HG02852 (cell line): ENCODE measurements at regions not wholly inside any gene's neighbourhood (a gene's known extent, or its start where the extent isn't known, plus 50 kb on each side); places are given as distances from the start of the nearest gene placed in this dataset.

ENCODE experiments used
- ATAC-seq: cut with Tn5 transposase; IDR thresholded peaks from one replicate; pipeline ENCODE4 v1.9.1; 2021; ENCODE audit warnings: mild to moderate bottlenecking, moderate library complexity; ENCODE audit not compliant: unreplicated experiment

DNA sequence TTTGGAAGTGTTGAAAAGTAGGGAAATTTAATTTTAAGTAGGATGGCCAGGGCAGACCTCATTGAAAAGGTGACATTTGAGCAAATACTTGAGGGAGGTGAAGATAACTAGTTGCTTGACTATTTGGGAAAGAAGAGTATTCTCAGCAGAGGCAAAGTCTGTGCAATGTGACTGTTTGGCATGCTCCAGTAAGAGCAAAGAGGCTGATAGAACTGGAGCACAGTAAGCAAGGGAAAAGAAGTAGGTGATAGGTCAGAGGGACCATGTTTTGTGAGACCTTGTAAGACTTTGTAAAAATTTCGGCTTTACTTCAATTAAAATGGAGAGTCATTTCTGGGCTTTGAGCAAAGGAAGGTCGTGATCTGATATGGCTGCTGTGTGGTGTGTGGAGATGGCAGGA lies 335.8 kb downstream of the ZIC1 start:
- no peak for ATAC-seq

DNA sequence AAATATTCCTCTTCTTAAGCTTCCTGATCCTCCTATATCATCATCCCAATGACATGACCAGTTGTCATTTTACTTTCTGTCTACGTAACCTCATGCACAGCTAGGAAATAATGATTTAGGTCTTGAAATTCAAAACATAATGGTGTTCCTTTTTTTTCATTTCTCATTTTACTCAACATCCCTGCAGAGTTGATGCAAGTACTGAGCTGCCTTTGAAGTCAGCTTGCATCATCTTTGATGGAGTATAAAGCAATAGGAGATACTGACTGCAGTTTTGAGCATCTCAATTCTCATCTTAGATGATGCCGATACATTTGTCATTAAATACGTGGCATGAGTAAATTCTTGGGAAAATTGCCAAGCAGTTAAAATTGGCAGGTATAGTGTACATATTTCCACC lies 346.1 kb downstream of the ZIC1 start:
- ATAC-seq = no peak

DNA sequence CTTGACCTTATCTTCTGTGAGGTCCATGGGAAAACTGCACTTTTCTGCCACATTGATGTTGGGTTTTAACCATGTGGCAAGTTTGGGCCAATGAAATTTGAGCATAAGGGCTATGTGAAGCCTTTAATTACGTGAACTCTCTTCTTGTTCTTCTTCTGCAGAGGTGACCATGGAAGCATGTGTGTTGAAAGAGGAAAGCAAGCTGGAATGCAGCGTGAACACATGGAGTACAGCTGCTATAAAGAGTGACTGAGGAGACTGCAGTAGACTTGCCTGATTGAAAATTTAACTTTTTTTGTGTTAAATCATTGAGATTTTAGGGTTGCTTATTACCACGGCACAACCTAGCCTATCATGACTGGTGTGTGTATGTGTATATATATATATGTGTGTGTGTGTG lies 347.3 kb downstream of the ZIC1 start:
- no peak for ATAC-seq

DNA sequence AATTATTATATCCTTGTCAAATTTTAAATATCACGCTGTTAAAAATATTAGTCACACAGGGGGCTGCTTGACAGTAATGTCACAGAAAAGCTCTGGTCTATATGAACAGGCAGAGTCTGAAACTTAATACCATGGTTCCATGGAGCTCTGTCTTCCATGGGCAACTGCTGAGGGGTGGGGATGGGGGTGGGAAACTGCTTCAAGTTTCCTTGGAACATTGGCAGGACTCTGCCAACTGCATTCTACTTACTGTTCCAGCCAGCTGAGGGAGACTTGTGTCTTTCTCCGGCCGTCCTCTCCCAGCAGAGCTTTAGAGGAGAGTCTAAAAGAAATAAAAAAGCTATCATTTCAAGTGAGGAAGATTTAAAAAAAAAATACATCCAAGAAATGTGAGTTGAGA lies 348.7 kb downstream of the ZIC1 start:
- ATAC-seq = no peak

DNA sequence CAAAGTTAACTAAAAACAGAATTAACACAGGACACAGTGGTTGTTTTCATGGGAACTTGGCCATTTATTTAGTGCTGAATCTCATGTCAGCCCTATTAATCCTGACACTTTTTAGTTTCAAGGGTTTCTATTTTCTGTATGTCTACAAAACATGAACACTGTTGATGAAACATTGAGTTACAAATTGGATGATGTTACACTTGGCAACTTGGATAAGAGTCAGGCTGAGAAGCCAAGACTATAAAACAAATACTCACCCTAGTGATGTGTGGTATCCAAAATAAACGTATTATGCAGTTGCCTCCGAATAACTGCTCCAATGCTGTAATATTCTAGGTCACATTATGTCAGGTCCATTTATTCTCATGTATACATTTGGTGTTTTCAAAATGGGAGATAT lies 349.6 kb downstream of the ZIC1 start:
- no peak for ATAC-seq

DNA sequence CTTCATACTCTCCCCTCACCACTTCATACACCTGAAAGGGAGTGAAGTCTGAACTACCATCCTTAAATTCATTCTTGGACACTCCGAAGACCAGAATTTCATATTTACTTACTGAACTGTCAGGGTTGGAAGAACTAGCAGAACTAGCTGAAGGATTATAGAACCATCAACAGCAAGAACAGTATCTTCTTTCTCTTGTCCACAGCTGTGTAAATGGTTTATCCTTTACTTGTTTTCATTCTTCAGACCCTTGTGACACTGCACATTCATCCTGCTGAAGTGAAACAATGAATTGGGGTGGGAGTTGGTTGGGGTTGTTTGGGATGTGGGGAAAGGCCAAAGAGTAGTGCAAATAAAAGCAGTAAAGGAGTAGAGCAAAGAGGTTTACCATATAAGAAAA lies 350.9 kb downstream of the ZIC1 start:
- no peak for ATAC-seq

DNA sequence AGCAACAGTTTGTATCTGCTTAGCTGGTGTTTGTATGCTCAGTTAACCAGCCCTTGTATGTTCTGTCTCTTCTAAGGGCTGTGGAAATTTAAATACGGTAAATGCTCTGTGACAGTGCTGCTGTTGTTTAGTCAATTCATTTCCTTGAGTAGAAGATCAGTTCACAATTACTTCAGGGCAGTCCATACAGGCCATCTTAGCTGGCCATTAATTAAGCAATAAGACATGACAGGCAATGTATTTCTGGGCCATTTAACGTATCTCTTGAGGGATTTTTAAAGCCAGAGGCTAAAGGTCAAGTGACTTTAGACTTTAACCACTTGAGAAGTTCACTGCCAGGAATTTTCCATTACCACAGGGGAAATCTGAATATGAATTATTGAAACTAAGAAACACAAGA lies 351.8 kb downstream of the ZIC1 start:
- no peak for ATAC-seq

DNA sequence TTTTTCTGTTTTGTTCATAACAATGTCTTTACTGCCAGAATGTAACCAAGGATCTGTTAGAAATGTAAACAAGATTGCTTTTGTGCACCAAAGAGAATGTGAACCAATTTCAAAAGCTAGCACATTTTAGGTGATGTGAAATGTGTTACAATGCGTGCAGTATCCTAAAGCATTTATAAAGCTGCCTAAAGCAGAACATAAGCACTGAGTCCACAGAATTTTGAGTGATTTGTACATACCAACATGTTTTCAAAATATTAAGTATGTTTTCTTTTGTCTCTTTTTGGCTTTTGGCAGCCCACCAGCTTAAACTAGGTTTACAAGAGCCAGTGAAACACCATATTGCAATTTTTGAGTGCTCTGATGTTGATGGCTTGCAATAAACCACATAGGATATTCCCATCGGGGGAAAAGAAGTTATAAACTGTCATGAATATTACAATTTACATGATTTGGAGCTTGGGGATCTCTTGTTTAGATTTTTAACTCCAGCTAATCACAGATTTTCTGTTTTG lies 364.0 kb downstream of the ZIC1 start:
- no peak for ATAC-seq

DNA sequence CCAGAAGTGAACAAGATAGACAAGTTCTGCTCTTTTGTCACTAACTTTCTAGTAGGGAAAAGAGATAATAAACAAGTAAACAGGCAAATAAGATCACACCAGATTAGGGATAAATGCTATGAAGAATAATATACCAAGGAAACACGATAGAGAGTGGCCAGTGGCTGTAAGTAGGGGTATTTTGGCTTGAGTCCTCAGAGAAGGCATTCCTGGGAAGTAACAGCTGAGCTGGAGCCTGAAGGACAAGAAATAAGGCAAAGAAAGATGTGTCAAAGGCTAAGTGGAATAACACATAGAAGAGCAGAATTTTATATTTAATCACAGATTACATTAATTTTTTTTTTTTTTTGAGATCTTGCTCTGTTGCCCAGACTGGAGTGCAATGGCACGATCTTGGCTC lies 366.2 kb downstream of the ZIC1 start:
- no peak for ATAC-seq

DNA sequence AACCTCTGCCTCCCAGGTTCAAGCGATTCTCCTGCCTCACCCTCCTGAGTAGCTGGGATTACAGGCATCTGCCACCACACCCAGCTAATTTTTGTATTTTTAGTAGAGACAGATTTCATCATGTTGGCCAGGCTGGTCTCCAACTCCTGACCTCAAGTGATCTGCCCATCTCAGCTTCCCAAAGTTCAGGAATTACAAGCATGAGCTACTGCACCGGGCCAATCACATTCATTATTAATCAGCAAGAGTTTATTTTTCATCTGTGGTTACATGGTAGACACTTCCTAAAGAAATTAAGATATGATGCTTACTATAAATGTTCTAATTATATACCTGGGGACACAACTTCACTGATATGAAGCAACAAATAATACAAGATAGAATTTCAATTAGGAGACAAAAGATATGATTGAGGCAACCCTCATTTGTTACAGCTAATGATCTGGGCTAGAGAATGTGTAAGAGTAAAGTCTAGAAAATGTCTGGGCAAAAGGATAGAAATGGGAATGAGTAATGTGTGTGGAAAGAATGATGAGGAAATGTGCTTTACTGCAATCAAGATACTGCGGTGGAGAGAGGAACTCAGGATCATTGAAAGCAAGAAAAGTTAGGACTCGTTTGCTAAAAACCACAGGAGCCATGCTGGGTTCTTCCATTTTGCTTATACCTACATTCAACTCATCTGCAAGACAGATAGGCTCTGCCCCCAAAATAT lies 366.8 kb downstream of the ZIC1 start:
- no peak for ATAC-seq

DNA sequence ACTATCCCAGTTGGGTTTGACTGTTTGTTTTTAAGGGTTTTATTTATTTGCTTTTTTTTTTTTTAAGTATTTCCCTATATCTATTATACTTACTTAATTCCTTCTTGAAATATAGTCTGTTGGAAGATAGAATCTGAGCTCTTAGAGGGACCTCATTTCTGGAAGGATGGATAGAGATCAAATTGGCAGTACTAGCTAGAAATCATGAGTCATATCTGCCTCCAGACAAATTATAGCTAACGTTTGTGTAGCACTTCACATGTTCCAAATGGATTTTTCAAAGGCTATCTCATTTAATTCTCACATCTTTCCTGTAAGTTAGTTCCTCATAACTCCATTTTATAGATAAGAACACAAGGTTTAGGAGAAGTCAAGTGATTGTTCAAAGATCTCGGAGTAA lies 384.7 kb downstream of the ZIC1 start:
- no peak for ATAC-seq

DNA sequence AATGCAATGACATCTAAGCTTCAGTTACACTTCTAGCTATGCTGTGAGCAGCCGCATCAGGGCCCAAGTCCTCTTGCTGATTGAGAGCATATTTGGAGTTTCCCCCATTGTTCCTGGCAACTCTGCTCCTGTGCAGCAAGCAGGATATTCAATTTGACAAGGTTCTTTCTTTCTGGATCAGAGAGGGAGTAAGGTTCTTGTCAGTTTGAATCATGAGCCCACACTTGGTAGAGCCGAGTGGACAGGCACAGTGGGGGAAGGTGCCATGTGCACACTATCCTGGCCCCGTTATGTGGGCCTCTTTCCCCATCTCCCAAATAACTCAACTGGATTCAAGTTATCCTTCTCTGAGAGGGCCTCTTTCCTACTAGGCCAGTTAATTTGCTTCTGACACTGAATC lies 385.4 kb downstream of the ZIC1 start:
- ATAC-seq = no peak

DNA sequence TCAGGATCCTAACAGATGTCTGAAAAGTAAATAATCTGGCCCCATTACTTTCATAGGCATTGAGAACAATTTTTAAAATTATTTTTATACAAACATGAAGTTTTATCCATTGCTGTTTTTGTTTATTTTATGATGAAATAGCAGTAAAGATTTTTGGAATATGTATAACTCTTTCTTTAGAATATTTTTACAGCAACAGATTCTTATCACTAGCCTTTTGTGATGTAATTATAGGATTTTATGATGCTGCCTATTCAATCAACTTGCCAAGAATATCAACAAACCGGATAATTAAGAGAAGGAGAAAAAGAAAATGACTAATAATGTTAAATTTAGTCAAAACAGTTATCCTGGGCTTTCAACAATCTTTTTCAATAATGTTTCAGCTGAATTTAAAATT lies 386.3 kb downstream of the ZIC1 start:
- ATAC-seq = no peak

DNA sequence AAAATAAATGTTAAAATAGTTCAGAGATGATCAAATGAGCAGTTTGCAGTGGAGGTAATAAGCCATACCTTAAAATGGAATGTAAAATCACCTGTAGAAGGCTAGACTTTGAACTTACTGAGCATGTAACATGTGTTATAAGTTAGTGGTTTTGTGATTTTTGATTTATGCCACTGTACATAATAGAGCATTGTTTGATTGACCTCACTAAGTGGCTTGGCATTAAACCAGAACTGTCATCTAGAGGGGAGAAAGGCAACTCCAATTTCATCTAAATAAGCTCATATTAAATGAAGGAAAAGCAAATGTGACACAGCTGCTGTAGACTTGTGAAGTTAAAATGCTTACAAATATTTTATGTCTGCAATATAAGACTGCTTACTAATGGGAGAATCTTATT lies 387.9 kb downstream of the ZIC1 start:
- ATAC-seq = no peak

DNA sequence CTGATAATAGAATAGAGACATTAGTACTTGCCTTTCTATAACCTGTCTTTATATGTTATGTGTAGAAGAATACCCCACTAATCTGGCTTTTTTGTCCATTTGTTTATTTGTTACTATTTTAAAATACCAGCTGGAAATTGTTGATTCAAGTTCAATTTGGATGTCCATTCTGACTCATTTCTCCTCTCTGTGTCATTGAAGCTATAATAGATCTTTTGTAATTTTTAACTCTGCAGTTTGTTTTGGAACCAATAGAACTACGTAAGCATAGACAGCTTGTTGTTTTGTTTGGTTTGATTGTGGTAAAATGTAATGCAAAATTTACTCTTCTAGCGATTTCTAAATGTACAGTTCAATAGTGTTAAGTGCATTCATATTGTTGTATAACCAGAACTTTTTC lies 390.4 kb downstream of the ZIC1 start:
- no peak for ATAC-seq

DNA sequence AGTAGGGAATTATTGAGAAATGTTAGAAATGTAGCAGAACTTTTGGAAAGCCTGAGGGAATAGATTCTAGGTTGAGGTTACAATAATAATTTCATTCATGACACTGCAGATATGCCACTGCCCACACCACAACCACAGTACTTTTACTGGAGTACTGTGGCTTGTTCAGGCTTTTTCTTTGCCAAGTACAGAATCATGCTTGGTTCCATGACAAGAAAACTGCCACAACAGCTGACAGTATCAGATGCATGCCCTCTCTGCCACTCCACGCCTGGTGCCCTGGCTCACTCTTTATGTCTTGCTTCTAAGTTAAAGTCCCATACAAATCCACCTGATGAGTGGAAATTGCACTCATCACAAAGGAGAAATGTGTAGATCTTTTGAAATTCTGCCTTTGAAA lies 398.6 kb downstream of the ZIC1 start:
- ATAC-seq = no peak

DNA sequence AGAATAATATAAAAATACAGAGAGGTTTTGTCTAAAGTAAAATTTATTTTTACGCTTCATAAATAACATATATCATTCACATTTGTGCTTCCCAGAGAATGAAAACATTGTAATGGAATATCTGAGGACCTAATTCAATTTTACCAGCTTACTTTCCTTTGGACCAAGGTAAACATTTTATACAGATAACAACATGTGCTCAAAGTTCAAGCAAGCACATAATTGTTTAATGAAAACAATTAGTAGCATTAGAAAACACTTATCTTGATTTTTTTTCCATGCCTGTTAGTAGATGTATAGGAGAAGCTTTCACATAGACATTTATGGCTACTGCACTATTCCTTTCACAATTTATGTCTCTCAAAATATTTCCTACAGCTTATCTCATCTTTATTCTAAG lies 400.0 kb downstream of the ZIC1 start:
- ATAC-seq = no peak

DNA sequence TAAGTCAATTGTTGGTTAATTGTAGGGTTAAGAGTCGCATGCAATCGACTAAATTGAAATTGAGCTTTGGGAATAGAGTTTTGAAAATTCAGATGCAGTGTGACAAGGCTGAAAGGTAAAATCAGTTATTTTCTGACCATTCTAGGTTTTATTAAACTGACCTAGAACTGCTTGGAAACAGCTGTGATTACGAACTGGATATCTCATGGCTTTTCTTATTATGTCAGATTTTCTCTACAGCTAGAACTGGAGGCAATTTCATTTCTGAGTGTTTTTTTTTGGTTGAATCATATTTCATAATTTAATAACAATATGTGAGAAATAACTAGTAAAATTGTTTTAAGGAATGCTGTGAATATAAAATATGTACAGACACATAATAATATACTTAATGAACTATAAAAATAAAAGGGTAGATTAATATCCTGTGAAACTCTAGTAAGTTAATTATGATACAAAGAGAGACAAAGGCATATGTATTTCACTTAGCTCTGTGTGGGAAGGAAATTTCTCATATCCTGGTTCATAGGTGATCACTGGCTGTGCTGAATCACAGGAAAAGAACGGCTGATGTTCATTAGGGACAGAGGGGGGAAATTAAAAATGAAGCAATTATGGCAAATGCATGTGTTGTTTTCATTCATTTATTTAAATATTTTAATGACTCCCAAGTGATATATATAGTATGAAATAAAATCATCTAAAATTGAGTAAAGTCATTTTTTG lies 403.2 kb downstream of the ZIC1 start:
- no peak for ATAC-seq

DNA sequence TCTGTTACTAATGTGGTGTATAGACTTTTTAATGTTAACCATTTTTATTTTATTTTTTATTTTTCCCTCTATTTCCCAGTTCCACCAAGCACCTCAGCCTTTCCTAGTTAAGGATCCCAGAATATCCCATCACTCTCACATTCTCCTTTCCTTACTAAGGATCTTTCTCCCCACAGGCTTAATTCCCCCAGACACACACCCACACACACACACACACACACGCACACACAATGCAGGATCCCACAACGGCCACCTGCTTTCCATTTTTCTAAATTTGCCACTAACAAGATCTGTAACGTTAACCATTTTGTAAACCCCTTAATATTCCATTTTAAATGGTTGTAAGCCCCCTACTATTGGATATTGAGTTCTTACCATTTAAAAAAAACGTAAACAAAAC lies 404.1 kb downstream of the ZIC1 start:
- ATAC-seq = no peak

DNA sequence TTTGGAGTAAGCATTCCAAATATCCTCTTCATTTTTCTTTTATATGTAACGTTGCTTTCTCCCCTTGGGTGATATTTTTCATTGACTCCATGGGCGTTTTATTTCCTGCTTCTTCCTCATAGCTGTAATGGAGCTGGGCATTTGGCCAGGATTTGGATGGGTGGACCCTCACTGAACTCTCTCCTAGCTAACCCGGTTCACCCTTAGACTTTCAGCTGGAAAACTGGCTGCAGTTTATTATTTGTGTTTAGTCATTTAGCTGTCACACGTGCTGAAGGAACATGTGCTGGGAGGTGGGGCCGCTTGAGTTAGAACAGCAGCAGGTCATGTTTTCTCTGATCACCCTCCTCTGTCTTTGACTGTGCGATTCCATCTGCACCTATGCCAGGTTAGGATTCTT lies 407.6 kb downstream of the ZIC1 start:
- no peak for ATAC-seq

DNA sequence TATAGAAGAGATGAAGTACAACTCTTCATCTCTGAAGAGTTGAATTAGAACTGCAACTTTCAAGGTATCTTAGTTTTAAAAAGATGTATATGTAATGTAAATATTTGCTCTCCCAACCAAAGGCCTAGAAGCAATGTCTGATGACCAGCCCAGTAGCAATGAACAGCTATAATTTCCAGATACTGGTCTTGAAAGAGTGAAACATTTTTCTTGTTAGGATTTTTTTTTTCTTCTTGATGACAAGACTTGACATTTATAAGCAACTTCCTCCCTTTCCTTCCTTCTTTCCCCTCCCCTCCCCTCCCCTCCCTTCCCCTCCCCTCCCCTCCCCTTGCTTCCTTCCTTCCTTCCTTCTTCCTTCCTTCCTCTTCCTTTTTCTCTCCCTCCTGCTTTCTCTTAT lies 423.4 kb downstream of the ZIC1 start:
- no peak for ATAC-seq

DNA sequence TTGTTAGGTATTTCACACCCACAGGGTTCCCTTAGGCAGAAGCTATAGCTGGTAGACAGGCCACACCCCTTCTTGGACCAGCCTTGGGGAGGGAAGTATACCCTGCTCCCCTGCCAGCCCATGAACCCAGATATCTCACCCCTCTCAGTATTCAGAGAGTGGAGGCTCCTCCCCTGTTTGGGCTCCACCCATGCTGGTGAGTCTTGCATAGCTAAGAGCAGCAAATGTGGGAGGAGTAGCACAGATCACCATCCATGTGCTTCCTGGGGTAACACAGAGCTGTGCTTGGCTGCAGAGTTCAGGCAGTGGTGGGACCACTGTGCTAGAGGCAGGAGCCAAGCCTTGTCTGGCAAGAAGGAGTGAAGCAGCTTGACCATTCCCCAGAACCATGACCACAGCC lies 427.2 kb downstream of the ZIC1 start:
- no peak for ATAC-seq

DNA sequence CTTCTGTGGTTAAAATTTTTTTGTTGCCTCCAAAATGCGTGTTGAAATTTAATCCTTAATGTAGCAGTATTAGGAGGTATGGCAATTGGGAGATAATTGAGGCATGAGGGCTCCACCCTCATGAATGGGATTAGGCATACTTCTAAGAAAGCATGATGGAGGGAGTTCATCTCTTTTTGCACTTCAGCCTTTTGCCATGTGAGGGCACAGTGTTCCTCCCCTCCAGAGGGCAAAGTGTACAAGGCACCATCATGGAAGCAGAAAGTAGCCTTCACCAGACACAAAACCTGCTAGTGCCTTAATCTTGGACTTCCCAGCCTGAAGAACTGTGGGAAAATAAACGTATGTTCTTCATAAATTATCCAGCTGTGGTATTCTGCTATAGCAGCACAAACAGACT lies 429.5 kb downstream of the ZIC1 start:
- no peak for ATAC-seq
